Skeletal muscle tissue (tissue), 3 donors: ENCODE measurements at regions not wholly inside any gene's neighbourhood (a gene's known extent, or its start where the extent isn't known, plus 50 kb on each side); places are given as distances from the start of the nearest gene placed in this dataset.

Experiments used
- H3K27ac ChIP-seq: one replicate; pipeline ENCODE4 v1.7.0; 2013; ENCODE audit warnings: mild to moderate bottlenecking, low read depth, low read length, inconsistent platforms
- H3K27me3 ChIP-seq, 3 donors: one replicate each; pipeline ENCODE4 v1.7.0; 2013; ENCODE audit warnings: low read length in 3 of 3; ENCODE audit not compliant: control insufficient read depth in 3 of 3, insufficient read depth in 3 of 3
- H3K36me3 ChIP-seq, 3 donors: one replicate each; pipeline ENCODE4 v1.7.0; 2013; ENCODE audit warnings: low read length in 3 of 3; ENCODE audit not compliant: control insufficient read depth in 3 of 3, insufficient read depth in 3 of 3
- H3K4me1 ChIP-seq, 3 donors: one replicate each; pipeline ENCODE4 v1.7.0; 2013; ENCODE audit warnings: low read length in 3 of 3, mild to moderate bottlenecking in 3 of 3; ENCODE audit not compliant: control insufficient read depth in 3 of 3, insufficient read depth in 3 of 3
- H3K4me3 ChIP-seq, 3 donors: one replicate each; pipeline ENCODE4 v1.7.0; 2013; ENCODE audit warnings: low read length in 3 of 3
- H3K9ac ChIP-seq, 3 donors: one replicate each; pipeline ENCODE4 v1.7.0; 2013; ENCODE audit warnings: low read length in 3 of 3, mild to moderate bottlenecking in 3 of 3, moderate library complexity in 2 of 3, low read depth in 1 of 3
- H3K9me3 ChIP-seq, 3 donors: one replicate each; pipeline ENCODE4 v1.7.0; 2013; ENCODE audit warnings: low read length in 3 of 3; ENCODE audit not compliant: control insufficient read depth in 3 of 3
- donor health status: Osteomylitis.

DNA sequence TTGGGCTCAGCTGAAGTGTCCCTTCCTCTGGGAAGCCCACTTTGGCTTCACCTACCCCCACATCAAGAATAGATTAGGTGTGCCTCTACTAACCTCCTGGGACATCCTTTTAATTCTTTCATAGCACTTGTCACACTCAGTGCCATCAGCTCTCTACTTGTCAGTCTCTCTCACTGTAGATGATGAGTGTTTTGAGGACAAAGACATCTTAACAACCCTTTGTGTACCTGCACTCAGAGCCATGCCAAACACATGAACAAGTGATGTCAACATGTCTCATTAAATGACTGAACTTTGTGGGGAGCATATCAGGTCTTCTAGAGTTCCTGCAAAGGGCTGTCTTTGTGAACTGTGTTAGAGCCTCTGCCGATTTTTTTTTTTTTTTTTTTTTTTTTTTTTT lies 87.0 kb upstream of the AMOTL1 start:
- Histone ChIP-seq H3K27me3 (no peaks in the 10 kb centered on the region), H3K9ac (no peak overlapping the region), H3K36me3 (no peaks in the 10 kb centered on the region), H3K4me3 (no peak overlapping the region), H3K4me1 (peaks cover 0 to 16% (median 16%) of the 10 kb centered on the region in 3 donors), H3K27ac (no peak overlapping the region), H3K9me3 (peaks cover 0 to 2% (median 0%) of the 10 kb centered on the region in 3 donors)

DNA sequence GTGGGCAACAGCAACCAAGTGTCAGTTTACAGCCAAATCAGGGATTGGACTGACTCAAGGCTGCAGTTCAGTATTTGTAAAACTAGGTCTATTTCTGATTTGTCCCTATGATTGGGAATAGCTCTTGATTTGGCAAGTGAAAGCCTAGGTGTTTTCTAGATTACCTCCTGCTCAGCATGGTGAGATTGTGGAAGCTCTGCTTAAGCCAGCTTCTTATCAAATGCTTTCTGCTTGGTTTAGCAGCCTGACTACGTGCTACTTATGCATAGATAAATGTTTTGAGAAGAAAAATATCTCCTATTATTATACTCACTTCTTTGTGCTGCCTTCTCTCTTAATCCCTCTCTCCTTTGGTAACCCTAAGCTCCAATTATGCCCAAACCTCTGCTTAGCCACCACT lies 86.3 kb upstream of the AMOTL1 start:
- Histone ChIP-seq H3K9ac (no peak overlapping the region), H3K4me3 (no peak overlapping the region), H3K27me3 (no peaks in the 10 kb centered on the region), H3K36me3 (no peaks in the 10 kb centered on the region), H3K9me3 (peaks cover 0 to 3% (median 0%) of the 10 kb centered on the region in 3 donors), H3K4me1 (peaks cover 0 to 10% (median 9%) of the 10 kb centered on the region in 3 donors), H3K27ac (no peak overlapping the region)

DNA sequence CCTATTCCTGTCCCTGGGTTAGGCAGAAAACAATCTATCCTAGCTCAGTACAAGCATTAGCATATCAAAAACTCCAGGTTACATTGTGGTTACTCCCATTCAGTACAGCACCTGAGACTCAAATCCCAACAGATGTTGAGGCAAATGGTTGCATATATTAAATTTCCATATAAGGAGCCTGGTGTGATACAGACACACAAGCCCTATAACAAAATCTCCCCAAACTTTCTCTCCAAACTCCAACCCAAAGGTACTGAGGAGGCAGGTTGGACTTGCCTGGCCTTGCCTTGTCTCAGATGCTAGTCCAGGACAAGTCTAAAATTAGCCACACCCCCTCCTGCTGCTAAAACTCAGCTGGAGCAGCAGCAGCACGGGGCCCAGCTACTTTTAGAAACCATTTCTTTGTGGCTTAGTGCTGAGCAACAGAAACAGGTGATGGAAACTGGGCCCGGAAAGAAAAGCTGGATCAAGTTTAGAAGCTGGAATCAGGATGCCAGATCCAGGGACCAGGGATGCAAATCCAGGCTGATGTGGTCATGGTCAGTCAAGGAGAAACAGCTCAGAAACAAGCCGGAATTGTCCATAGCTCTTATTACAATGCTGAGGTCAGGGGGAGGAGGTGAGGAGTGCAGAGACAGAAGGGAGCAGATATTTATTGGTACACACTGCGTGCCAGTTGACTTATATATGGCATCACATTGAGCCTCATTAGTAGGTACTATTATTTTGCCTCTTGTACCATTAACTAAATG lies 73.7 kb upstream of the AMOTL1 start:
- Histone ChIP-seq H3K9me3 (no peaks in the 10 kb centered on the region), H3K27me3 (no peaks in the 10 kb centered on the region), H3K36me3 (no peaks in the 10 kb centered on the region), H3K27ac (peak overlapping the region; percentile 71), H3K4me3 (no peak overlapping the region), H3K9ac (peak overlapping the region in 1 of 3 donors; percentile 40), H3K4me1 (peaks cover 12 to 20% (median 14%) of the 10 kb centered on the region in 3 donors)

DNA sequence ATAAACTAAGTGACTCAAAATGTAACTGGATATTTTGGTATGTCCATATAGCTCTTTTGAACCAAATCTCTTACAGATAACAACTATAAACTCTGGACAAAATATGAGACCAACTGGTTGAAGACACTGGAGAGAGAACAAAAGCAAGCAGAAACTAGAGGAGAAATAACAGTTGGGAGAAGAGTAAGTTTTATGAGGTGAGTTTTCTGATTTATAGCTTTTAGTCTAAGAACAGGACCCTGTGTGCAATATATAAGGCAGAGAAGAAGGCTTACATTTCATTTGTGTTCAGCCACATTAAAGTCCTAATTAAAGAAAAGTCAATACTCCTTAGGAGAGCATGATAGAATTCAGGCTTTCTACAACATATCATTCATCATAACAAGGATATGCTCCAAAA lies 71.0 kb upstream of the AMOTL1 start:
- no peak overlapping the region for H3K27ac ChIP-seq
- peaks cover 12 to 20% (median 14%) of the 10 kb centered on the region in 3 donors for H3K4me1 ChIP-seq
- H3K36me3 ChIP-seq, result no peaks in the 10 kb centered on the region
- H3K27me3 ChIP-seq, result no peaks in the 10 kb centered on the region
- no peak overlapping the region for H3K4me3 ChIP-seq
- no peak overlapping the region for H3K9ac ChIP-seq
- no peaks in the 10 kb centered on the region for H3K9me3 ChIP-seq

DNA sequence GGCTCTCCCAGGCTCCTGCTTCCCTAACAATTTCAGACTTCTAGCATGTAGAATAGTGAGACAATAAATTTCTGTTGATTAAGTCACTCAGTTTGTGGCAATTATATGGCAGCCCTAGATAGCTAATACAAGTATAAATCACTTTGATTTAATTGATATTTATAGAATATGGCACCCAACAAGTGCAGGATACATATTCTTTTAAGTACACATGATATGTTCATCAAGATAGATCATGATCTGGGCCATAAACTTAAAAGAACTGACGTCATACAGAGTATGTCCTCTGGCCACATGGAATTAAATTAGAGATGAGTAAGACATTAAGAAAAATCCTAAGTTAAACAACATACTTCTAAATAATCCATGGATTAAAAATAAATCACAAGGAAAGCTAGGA lies 67.5 kb upstream of the AMOTL1 start:
- Histone ChIP-seq H3K27ac (no peak overlapping the region), H3K9ac (no peak overlapping the region), H3K4me3 (no peak overlapping the region), H3K4me1 (peaks cover 6 to 10% (median 6%) of the 10 kb centered on the region in 3 donors), H3K27me3 (no peaks in the 10 kb centered on the region), H3K9me3 (no peaks in the 10 kb centered on the region), H3K36me3 (no peaks in the 10 kb centered on the region)

DNA sequence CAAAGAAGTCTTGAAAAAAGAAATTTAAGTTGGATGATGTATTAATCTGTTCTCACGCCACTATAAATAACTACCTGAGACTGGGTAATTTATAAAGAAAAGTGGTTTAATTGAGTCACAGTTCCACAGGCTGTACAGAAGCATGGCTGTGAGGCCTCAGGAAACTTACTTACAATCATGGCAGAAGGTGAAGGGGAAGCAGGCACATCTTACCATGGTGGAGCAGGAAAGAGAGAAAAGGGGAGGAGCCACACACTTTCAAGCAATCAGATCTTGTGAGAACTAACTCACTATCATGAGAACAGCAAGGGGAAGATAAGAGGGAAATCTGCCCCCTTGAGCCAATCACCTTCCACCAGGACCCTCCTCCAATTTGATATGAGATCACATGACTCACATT lies 65.7 kb upstream of the AMOTL1 start:
- Histone ChIP-seq H3K9me3 (no peaks in the 10 kb centered on the region), H3K27ac (no peak overlapping the region), H3K9ac (no peak overlapping the region), H3K4me3 (no peak overlapping the region), H3K4me1 (peaks cover 6 to 11% (median 10%) of the 10 kb centered on the region in 3 donors), H3K36me3 (no peaks in the 10 kb centered on the region), H3K27me3 (no peaks in the 10 kb centered on the region)

DNA sequence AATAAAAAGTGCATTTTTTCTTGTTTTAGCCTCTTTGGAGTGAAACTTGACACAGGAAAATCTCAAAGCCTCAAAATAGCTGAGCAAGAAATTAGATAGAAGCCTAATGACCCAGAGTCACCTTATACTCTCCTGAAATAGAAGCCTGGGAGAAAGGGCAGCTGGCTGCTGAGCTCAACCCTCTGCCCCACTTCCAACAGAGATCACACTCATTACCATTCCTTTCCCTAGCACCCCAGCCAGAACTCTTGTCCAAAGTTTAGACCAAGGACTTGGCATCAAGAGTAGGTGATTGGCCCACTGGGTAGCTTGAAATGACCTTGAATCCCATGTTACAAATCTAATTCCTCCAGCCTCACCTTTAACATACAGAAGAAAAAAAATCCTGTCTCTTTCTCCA lies 62.7 kb upstream of the AMOTL1 start:
- Histone ChIP-seq H3K9me3 (no peaks in the 10 kb centered on the region), H3K4me3 (peak overlapping the region in 2 of 3 donors; percentile 80)

DNA sequence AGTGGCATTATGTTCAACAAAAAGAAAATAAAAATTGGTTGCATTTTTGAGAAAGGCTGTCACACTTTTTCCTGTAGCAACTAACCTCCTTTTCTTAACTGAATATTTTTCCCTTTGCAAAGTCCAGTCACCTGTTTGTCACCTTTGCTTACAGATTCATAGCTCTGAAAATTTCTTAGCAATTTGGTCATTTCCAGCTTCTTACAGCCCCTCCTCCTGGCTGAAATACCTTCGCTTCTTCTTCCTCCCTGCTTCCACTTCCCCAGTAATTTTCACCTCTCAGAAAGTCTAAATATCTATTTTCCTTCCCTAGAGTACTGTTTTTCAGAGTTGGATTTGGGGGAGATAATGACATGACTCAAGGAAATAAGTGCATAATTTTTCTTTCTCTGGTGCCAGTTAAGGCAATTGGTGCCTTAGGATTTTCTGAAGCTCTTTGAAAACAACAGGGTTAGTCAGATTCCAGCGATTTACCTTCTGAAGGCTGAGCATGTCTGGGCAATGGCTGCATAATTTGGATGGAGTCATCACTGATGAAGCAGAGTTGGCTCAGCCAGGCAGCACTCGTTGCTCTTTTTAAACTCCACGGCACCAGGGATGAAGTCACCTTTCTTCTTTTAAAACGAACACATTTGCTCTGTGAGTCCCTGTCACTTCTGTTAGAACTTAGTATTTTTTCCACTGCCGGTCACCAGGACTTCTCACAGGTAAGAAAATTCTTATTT lies 62.1 kb upstream of the AMOTL1 start:
- H3K4me1 ChIP-seq, result peaks cover 10 to 20% (median 10%) of the 10 kb centered on the region in 3 donors
- H3K9ac ChIP-seq, result peak overlapping the region; percentile 63 to 88 (median 83)
- H3K4me3 ChIP-seq, result peak overlapping the region; percentile 80 to 82 (median 80)
- peak overlapping the region; percentile 97 for H3K27ac ChIP-seq
- H3K27me3 ChIP-seq, result no peaks in the 10 kb centered on the region
- no peaks in the 10 kb centered on the region for H3K9me3 ChIP-seq
- no peaks in the 10 kb centered on the region for H3K36me3 ChIP-seq

More for the DNA sequence above, 62.7 kb upstream of the AMOTL1 start:
- peaks cover 8 to 20% (median 10%) of the 10 kb centered on the region in 3 donors for H3K4me1 ChIP-seq
- H3K9ac ChIP-seq, result peak overlapping the region; percentile 63 to 88 (median 83)
- H3K27ac ChIP-seq, result peak overlapping the region; percentile 97
- no peaks in the 10 kb centered on the region for H3K36me3 ChIP-seq
- H3K27me3 ChIP-seq, result no peaks in the 10 kb centered on the region

DNA sequence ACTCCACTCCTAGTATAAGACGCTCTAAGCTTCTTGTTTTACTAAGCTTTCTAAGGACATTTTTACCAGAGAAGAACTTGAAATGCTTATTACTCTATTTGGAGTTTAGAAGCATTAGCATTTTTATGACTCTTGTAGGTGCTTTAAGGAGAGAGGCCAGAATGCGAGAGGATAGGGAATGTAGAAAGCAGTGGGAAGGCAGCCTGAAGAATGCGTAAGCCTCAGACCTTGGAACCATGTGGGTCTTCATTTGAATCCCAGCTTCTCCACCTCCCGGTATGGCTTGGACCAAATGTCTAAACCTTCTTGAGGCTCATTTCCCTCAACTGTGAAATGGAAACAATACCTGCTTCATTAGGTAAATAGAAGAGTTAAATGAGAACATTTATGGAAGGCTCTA lies 60.0 kb upstream of the AMOTL1 start:
- H3K4me1 ChIP-seq, result peaks cover 10 to 24% (median 14%) of the 10 kb centered on the region in 3 donors
- no peaks in the 10 kb centered on the region for H3K9me3 ChIP-seq
- H3K36me3 ChIP-seq, result no peaks in the 10 kb centered on the region
- peak overlapping the region; percentile 42 to 80 (median 80) for H3K4me3 ChIP-seq
- H3K27me3 ChIP-seq, result no peaks in the 10 kb centered on the region
- H3K27ac ChIP-seq, result peak overlapping the region; percentile 3
- H3K9ac ChIP-seq, result peak overlapping the region in 1 of 3 donors; percentile 63

DNA sequence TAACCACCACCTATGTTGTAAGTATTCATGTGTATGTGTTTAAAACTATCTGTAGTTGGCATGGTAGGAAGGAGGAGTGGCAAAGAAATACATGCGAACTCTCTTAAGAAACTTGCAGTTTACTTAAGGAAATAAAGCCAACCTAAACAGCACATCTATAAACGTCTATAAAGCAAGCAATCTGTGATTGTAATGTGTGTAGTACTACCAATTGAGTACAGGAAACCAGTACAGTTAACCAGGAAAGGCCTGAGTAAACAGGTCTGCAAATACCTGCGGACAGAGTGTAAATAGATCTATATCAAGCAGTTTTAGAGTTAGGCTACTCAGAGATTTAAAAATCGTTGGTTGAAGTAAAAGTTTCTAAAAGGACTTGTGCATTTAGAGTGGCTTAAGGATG lies 59.5 kb upstream of the AMOTL1 start:
- H3K9me3 ChIP-seq, result no peaks in the 10 kb centered on the region
- no peak overlapping the region for H3K9ac ChIP-seq
- no peaks in the 10 kb centered on the region for H3K27me3 ChIP-seq
- H3K36me3 ChIP-seq, result no peaks in the 10 kb centered on the region
- H3K27ac ChIP-seq, result no peak overlapping the region
- peaks cover 10 to 24% (median 14%) of the 10 kb centered on the region in 3 donors for H3K4me1 ChIP-seq
- peak overlapping the region in 2 of 3 donors; percentile 2 to 80 for H3K4me3 ChIP-seq
